Upper lobe of right lung (tissue), 1 donor: ENCODE measurements at regions not wholly inside any gene's neighbourhood (a gene's known extent, or its start where the extent isn't known, plus 50 kb on each side); places are given as distances from the start of the nearest gene placed in this dataset.
A peak's percentile ranks its signal among the peaks of the same experiment; 100 is the strongest.

Experiments
- ATAC-seq: fragments of 200-7000 bp; cut with Tn5 transposase; one replicate; pipeline ENCODE4 v1.9.1; 2020; ENCODE audit warnings: mild to moderate bottlenecking, moderate library complexity
- DNase-seq: peaks from one replicate; pipeline ENCODE4 v3.0.0-alpha.2; 2020
- H3K27ac ChIP-seq: fragments of 200-600 bp; one replicate; pipeline ENCODE4 v1.8.0; 2022
- H3K27me3 ChIP-seq: fragments of 200-600 bp; one replicate; pipeline ENCODE4 v1.8.0; 2022; ENCODE audit warnings: mild to moderate bottlenecking
- H3K36me3 ChIP-seq: fragments of 200-600 bp; one replicate; pipeline ENCODE4 v1.8.0; 2022
- H3K4me1 ChIP-seq: fragments of 200-600 bp; one replicate; pipeline ENCODE4 v1.8.0; 2022
- H3K4me3 ChIP-seq: fragments of 200-600 bp; one replicate; pipeline ENCODE4 v1.8.0; 2022; ENCODE audit warnings: mild to moderate bottlenecking
- H3K9me3 ChIP-seq: fragments of 200-600 bp; one replicate; pipeline ENCODE4 v1.8.0; 2022
- intact Hi-C: fragments of 100-400 bp; cut with DNase I; formaldehyde crosslinking; loops from one replicate; pipeline ENCODE4 v1.11.0; 2022
- TF ChIP-seq, protein P1 (sequence below): fragments of 200-600 bp; IDR thresholded peaks from one replicate; pipeline ENCODE4 v1.8.0; 2022; ENCODE audit warnings: antibody characterized with exemption
- donor health status: DM: no; HTN: yes; CAD: no; lungs with severe emphysema.

DNA sequence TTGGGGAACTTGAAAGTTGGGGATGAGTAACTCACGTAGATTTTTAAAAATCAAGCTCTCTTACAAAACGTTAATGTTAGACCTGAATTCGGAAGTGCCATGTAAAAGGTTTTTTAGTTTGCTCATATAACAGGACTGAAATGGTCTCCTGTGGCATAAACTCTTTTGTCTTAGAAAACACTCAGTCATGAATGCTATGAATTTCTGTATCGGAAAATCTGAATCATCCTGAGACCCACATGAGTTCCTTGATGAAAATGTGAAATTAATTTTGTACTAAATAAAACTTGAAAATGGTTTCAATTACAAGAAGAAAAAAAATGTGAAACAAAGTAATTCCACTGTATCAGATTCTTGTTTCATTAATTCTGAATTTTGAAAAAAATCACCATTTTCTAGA is 134.8 kb upstream of the BMPER start:
- TF ChIP-seq, protein P1, sequence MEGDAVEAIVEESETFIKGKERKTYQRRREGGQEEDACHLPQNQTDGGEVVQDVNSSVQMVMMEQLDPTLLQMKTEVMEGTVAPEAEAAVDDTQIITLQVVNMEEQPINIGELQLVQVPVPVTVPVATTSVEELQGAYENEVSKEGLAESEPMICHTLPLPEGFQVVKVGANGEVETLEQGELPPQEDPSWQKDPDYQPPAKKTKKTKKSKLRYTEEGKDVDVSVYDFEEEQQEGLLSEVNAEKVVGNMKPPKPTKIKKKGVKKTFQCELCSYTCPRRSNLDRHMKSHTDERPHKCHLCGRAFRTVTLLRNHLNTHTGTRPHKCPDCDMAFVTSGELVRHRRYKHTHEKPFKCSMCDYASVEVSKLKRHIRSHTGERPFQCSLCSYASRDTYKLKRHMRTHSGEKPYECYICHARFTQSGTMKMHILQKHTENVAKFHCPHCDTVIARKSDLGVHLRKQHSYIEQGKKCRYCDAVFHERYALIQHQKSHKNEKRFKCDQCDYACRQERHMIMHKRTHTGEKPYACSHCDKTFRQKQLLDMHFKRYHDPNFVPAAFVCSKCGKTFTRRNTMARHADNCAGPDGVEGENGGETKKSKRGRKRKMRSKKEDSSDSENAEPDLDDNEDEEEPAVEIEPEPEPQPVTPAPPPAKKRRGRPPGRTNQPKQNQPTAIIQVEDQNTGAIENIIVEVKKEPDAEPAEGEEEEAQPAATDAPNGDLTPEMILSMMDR, result no peak
- Histone ChIP-seq H3K27me3 (no peaks in the 10 kb centered on the region), H3K36me3 (no peaks in the 10 kb centered on the region), H3K4me3 (no peak overlapping the region), H3K4me1 (no peaks in the 10 kb centered on the region), H3K9me3 (no peaks in the 10 kb centered on the region), H3K27ac (no peak overlapping the region)
- intact Hi-C loops, result no loop called here
- DNase-seq, result no peak
- ATAC-seq, result no peak

DNA sequence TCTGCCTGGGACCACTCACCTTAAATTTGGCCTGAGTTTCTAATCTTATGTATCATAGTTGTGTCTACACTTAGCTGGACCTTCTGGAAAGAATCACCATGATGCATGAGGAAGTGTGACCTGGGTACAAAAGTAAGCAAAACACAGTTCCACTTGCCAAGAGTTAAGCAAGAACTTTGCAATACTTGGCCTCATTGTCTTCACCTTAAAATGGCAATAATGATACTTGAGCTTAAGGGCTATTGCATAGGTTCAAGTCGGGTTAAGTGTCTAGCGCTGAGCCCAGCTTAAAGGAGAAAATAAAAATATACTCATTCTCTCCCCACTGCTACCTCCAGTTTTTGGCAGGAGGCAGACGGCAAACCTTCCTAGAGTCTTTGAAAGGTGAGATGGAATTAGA is 133.9 kb upstream of the BMPER start:
- ATAC-seq, result peak; percentile 65

DNA sequence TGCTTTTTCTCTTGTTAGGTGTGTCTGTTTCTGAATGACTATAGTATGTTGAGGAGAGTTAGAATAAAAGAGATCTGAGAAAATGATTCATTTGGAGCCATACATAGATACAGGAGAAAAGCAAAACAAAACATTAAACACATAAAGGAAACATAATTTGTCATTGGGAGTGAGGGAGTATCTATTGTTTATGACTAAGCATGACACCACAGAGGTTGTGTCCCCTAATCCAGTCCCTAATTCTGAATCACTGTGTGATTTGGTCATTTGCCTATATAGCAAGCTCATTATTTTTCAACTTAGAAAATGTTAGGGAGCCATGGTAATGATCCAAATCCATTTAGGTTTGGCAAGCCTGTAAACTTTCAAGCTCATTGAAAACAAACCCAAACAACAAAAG is 132.3 kb upstream of the BMPER start:
- Histone ChIP-seq H3K27ac (no peak overlapping the region), H3K36me3 (no peaks in the 10 kb centered on the region), H3K27me3 (no peaks in the 10 kb centered on the region), H3K4me3 (no peak overlapping the region), H3K4me1 (no peaks in the 10 kb centered on the region), H3K9me3 (no peaks in the 10 kb centered on the region)
- TF ChIP-seq, protein P1, result no peak
- no peak for DNase-seq
- ATAC-seq, result no peak
- intact Hi-C loops, result no loop called here

More for the DNA sequence above, 133.9 kb upstream of the BMPER start:
- H3K27me3 ChIP-seq, result no peaks in the 10 kb centered on the region
- H3K36me3 ChIP-seq, result no peaks in the 10 kb centered on the region
- H3K27ac ChIP-seq, result no peak overlapping the region
- no peak for DNase-seq
- no peaks in the 10 kb centered on the region for H3K9me3 ChIP-seq
- intact Hi-C loops, result no loop called here
- H3K4me3 ChIP-seq, result no peak overlapping the region
- no peaks in the 10 kb centered on the region for H3K4me1 ChIP-seq
- TF ChIP-seq, protein P1, result no peak

DNA sequence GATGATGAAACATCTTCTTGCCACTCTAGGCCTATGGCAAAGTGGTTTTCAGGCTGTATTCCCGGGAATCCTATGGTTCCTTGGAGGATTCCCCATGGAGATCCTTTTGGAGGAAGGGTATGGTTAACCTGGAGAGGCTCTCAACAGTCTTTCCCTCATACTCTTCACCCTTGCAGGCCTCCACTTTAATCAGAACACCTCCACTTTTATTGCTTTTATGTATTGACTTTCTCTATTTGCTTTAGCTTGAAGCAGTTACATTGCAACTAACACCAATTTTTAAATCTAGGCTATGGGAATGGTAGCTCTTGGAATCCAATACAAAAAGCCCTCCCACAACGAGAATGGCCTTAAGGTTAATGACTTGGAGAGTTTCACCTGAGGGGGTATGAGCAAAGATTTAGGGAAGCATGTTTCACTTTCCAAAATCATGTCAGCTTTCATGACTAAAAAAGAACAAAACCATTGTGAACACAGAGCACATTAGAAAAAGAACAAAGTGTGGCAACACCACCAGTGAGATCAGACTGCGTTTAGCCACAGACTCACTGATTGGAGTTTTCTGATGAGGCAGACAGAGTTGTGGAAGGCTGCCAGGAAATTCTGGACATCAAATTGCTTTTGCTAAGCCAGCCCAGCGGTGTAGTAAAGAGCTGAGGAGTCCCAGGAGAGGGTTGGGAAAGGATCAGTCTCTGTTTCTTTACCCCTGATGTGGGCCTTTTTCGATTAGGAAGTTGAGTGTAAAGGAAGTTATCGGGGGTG is 130.4 kb upstream of the BMPER start:
- H3K27me3 ChIP-seq, result no peaks in the 10 kb centered on the region
- H3K4me3 ChIP-seq, result no peak overlapping the region
- H3K36me3 ChIP-seq, result no peaks in the 10 kb centered on the region
- TF ChIP-seq, protein P1, result no peak
- H3K27ac ChIP-seq, result no peak overlapping the region
- no peaks in the 10 kb centered on the region for H3K9me3 ChIP-seq
- intact Hi-C loops, result no loop called here
- no peaks in the 10 kb centered on the region for H3K4me1 ChIP-seq
- DNase-seq (no peak), ATAC-seq (peak; percentile 55)

DNA sequence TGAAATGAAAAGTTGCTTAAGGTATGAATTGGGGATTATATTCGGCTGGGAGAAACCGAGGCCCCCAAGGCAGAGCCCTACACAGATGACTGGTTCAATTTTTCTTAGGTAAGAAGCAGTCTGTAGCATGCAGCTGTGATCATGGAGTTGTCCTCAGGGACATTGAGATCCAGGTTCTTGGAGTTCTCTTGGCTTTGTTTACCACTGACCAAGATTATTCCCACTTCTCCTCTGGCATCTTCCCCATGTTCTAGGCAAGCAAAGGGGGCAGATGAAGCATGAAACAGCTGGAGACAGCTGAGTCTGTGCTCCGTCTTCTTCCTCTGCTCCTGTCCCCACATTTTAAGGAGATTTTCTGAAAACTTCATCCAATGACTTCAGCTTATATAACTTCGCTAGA is 129.5 kb upstream of the BMPER start:
- no peaks in the 10 kb centered on the region for H3K9me3 ChIP-seq
- ATAC-seq, result no peak
- H3K27me3 ChIP-seq, result no peaks in the 10 kb centered on the region
- no peaks in the 10 kb centered on the region for H3K4me1 ChIP-seq
- no peak for DNase-seq
- H3K27ac ChIP-seq, result no peak overlapping the region
- H3K4me3 ChIP-seq, result no peak overlapping the region
- TF ChIP-seq, protein P1, result no peak
- no peaks in the 10 kb centered on the region for H3K36me3 ChIP-seq
- intact Hi-C loops, result no loop called here

DNA sequence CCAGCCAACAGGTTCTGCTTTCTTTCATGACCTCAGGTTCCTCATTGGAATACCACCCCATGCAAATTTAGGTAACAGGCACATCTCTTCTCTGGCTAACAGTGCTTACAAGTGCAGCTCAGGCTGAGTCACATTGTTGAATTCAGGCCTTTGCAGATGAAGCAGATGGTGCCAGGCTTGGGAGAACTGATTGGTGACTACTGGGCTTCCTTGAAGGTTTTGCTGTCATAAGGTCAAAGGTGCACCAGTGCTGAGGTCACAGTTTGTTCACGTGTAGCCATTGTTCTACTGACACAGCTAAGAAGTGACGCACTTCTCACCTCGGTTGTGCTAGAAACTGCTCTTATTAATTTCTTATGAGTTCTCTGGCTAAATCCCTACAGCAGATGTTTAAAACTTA is 128.6 kb upstream of the BMPER start:
- no peak for ATAC-seq

More for the DNA sequence above, 128.6 kb upstream of the BMPER start:
- Histone ChIP-seq H3K36me3 (no peaks in the 10 kb centered on the region), H3K9me3 (no peaks in the 10 kb centered on the region), H3K27me3 (no peaks in the 10 kb centered on the region), H3K4me3 (no peak overlapping the region), H3K4me1 (no peaks in the 10 kb centered on the region), H3K27ac (no peak overlapping the region)
- intact Hi-C loops, result no loop called here
- DNase-seq, result no peak
- TF ChIP-seq, protein P1, result no peak
